DND-41 (cell line): ENCODE measurements at regions not wholly inside any gene's neighbourhood (a gene's known extent, or its start where the extent isn't known, plus 50 kb on each side); places are given as distances from the start of the nearest gene placed in this dataset.

ENCODE experiments used
- ATAC-seq: fragments of 200-7000 bp; cut with Tn5 transposase; 3 replicates; pipeline ENCODE4 v1.9.1; 2021; ENCODE audit warnings: low read depth; ENCODE audit not compliant: insufficient read depth
- DNase-seq: peaks from one replicate; pipeline ENCODE4 v3.0.0-alpha.2; 2020
- H2AFZ ChIP-seq: 2 replicates; pipeline ENCODE4 v1.6.0; 2012; ENCODE audit warnings: low read depth, low read length
- H3K27ac ChIP-seq: 2 replicates; pipeline ENCODE4 v1.5.1; 2012; ENCODE audit warnings: low read length, inconsistent platforms
- H3K27me3 ChIP-seq: fragments of 200-600 bp; sonication (generic); 2 replicates; pipeline ENCODE4 v1.6.0; 2012; ENCODE audit warnings: low read length, mild to moderate bottlenecking, inconsistent platforms; ENCODE audit not compliant: insufficient read depth, poor library complexity
- H3K36me3 ChIP-seq: 2 replicates; pipeline ENCODE4 v1.5.1; 2012; ENCODE audit warnings: low read length, inconsistent platforms; ENCODE audit not compliant: insufficient read depth
- H3K4me1 ChIP-seq: 2 replicates; pipeline ENCODE4 v1.5.1; 2012; ENCODE audit warnings: mild to moderate bottlenecking, low read length; ENCODE audit not compliant: insufficient read depth
- H3K4me2 ChIP-seq: 2 replicates; pipeline ENCODE4 v1.6.0; 2012; ENCODE audit warnings: mild to moderate bottlenecking, moderate library complexity, low read length, inconsistent platforms; ENCODE audit not compliant: insufficient read depth
- H3K4me3 ChIP-seq, 2 experiments: fragments of 200-600 bp in 1 of 2; shearing (Covaris generic) in 1 of 2; 2 replicates each; pipeline ENCODE4 v1.5.1; 2012 to 2016; ENCODE audit warnings: inconsistent platforms in 2 of 2, low read length in 2 of 2, mild to moderate bottlenecking in 2 of 2, low read depth in 1 of 2, moderate library complexity in 1 of 2
- H3K79me2 ChIP-seq: 2 replicates; pipeline ENCODE4 v1.6.0; 2012; ENCODE audit warnings: low read length, inconsistent platforms; ENCODE audit not compliant: insufficient read depth
- H3K9ac ChIP-seq: 2 replicates; pipeline ENCODE4 v1.6.0; 2012; ENCODE audit warnings: low read depth, mild to moderate bottlenecking, inconsistent platforms, low read length, moderate library complexity
- H3K9me3 ChIP-seq: 2 replicates; pipeline ENCODE4 v1.5.1; 2012; ENCODE audit warnings: low read length, moderate library complexity, mild to moderate bottlenecking, inconsistent platforms; ENCODE audit not compliant: insufficient read depth, severe bottlenecking
- H4K20me1 ChIP-seq: 2 replicates; pipeline ENCODE4 v1.6.0; 2012; ENCODE audit warnings: low read length; ENCODE audit not compliant: insufficient read depth
- CTCF ChIP-seq: IDR thresholded peaks from 2 replicates; pipeline ENCODE4 v1.5.1; 2012; ENCODE audit warnings: borderline replicate concordance, low read length, moderate library complexity, mild to moderate bottlenecking; ENCODE audit not compliant: poor library complexity, severe bottlenecking; ENCODE audit errors: extremely low read depth
- EZH2 ChIP-seq: IDR thresholded peaks from 3 replicates; pipeline ENCODE4 v1.6.1; 2012; ENCODE audit warnings: borderline replicate concordance, low read depth, mild to moderate bottlenecking, moderate library complexity, low read length, inconsistent platforms; ENCODE audit not compliant: severe bottlenecking

GRCh38 chr12:93168751-93169150, 209.0 kb upstream of the NUDT4 start:
- Histone ChIP-seq H3K36me3 (no peaks in the 10 kb centered on the region), H3K4me1 (0 out of 2 replicates have a peak, but pooled peaks cover 3% of the 10 kb centered on the region), H3K79me2 (no peaks in the 10 kb centered on the region), H3K9ac (no peak overlapping the region), H4K20me1 (no peaks in the 10 kb centered on the region), H3K27ac (no peak overlapping the region), H3K27me3 (no peaks in the 10 kb centered on the region), H2AFZ (no peak overlapping the region), H3K4me3 (no peak overlapping the region), H3K9me3 (no peaks in the 10 kb centered on the region), H3K4me2 (no peak overlapping the region)
- TF ChIP-seq CTCF (no peak), EZH2 (no peak)
- DNase-seq, result no peak
- ATAC-seq, result no peak

GRCh38 chr12:93169536-93169935, 208.2 kb upstream of the NUDT4 start:
- Histone ChIP-seq H3K36me3 (no peaks in the 10 kb centered on the region), H3K4me1 (0 out of 2 replicates have a peak, but pooled peaks cover 3% of the 10 kb centered on the region), H3K9me3 (no peaks in the 10 kb centered on the region), H3K27ac (no peak overlapping the region), H3K79me2 (no peaks in the 10 kb centered on the region), H3K27me3 (no peaks in the 10 kb centered on the region), H3K4me2 (no peak overlapping the region), H3K4me3 (no peak overlapping the region), H3K9ac (no peak overlapping the region), H2AFZ (no peak overlapping the region), H4K20me1 (no peaks in the 10 kb centered on the region)
- ATAC-seq, result no peak
- no peak for DNase-seq
- TF ChIP-seq EZH2, result no peak
- TF ChIP-seq CTCF, result no peak

GRCh38 chr12:93170928-93171327, 206.8 kb upstream of the NUDT4 start:
- H3K36me3 ChIP-seq, result no peaks in the 10 kb centered on the region
- H3K27ac ChIP-seq, result no peak overlapping the region
- no peaks in the 10 kb centered on the region for H4K20me1 ChIP-seq
- no peak for TF ChIP-seq CTCF
- no peak for TF ChIP-seq EZH2
- no peak overlapping the region for H2AFZ ChIP-seq
- H3K9me3 ChIP-seq, result no peaks in the 10 kb centered on the region
- no peak overlapping the region for H3K4me3 ChIP-seq
- no peaks in the 10 kb centered on the region for H3K27me3 ChIP-seq
- H3K4me1 ChIP-seq, result 0 out of 2 replicates have a peak, but pooled peaks cover 3% of the 10 kb centered on the region
- DNase-seq (no peak), ATAC-seq (no peak)
- H3K4me2 ChIP-seq, result no peak overlapping the region
- no peaks in the 10 kb centered on the region for H3K79me2 ChIP-seq
- no peak overlapping the region for H3K9ac ChIP-seq
